NCI-H510A treated with DMSO at 0.1 percent for 48 hours (cell line): ENCODE measurements at regions not wholly inside any gene's neighbourhood (a gene's known extent, or its start where the extent isn't known, plus 50 kb on each side); places are given as distances from the start of the nearest gene placed in this dataset.

Experiments
- DNase-seq: peaks from one replicate; lab custom pipeline; 2025; lab: John Stamatoyannopoulos, UW

- no peak for DNase-seq
These were observed 102.7 kb upstream of the AGBL1 start for GRCh38 chr15:85976986-85977385.

DNA sequence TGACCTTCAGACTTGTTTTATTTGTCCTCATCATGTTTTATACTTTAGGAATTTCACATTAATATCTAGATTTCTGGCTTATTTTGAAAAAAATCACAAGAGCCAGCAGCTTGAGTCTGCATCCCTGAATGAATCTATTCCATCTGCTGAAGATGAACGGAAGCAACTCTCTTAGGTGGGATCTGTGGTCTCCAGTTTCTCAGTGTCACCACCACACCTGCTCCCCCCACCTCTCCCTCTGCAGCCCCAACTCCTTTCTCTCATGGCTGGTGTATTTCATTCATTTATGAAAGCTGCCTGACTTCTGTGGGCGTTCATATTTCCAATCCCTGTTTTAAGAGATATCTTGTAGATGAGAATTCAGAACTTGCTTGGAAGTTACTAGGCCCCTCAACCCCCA, 102.1 kb upstream of the AGBL1 start:
- DNase-seq = no peak

DNA sequence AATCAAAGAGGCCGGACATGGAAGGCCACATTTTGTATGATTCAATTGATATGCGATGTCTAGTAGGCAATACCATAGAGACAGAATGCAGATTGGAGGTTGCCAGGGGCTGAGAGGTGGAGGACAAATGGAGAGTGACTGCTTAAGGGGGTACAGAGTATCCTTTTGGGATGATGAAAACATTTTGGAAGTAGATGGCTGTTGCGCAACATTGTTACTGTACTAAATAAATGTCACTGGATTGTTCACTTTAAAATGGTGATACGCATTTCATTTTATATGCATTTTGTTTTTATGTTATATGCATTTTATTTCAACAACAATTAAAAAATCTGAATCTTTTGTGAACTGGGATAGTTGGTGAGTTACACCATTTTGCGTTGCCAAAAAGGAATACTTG, 99.7 kb upstream of the AGBL1 start:
- DNase-seq = no peak

DNA sequence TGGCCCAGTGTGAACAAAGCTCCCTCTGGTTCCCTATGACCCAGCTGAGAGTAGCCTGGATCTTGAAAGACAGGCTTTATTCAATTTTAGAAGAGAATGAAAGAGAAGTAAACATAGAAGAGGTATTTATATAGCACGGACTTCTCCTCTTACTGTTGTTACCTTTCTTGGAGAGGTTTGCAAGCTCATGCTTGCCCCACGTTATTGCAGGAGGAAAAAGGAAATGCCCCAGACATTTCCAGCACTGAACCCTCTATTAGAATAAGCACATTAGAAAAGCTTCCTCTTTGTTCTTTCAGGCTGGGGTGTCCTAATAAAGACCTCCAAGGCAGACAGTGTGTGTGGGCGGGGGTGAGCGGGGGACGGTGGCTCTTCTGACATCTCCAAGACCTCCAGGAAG, 98.7 kb upstream of the AGBL1 start:
- DNase-seq = no peak

- DNase-seq = no peak
These were observed 95.4 kb upstream of the AGBL1 start for GRCh38 chr15:85984241-85984640.

DNA sequence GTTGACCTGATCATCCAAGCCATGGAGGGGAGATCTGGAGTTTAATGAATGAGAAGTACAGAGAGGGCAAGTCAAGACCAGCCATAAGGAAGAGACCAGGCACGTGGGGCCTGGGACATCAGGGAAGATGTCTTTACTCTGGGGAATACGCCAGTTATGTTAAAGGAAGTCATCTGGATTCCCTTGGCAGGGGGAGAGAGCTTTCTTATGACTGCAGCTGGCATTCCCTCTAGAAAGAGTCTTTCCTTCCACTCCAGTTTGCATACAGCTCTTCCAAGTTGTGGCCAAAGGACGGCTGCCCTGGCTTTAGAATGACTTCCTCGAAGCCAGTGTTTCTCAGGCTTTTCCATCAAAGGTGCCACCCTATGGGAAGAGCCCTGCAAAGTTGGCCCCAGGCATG, 93.6 kb upstream of the AGBL1 start:
- no peak for DNase-seq

- DNase-seq = no peak
These were observed 92.9 kb upstream of the AGBL1 start for GRCh38 chr15:85986741-85987140.

GRCh38 chr15:85988741-85989140, 90.9 kb upstream of the AGBL1 start:
- DNase-seq = no peak

- no peak for DNase-seq
These were observed 87.4 kb upstream of the AGBL1 start for GRCh38 chr15:85992224-85992623.

DNA sequence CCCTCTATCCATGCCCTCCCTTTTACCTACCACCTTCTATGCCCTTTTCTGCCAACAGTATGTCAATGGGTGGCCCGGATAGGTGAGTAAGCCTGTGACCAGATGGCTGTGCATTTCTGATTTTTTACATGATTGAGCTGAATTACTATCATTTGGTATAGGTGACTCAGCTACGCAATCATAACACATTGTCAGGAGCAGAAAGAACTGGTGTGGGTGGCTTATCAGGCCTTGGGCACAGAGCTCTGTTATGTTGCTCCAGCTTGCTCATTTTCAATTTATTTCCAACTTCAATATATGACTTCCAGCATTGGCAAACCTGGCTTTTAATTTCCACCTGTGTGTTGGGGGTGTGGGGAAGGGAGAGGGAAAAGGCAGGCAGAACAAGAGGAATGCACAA, 86.6 kb upstream of the AGBL1 start:
- DNase-seq = no peak

- DNase-seq = no peak
These were observed 82.1 kb upstream of the AGBL1 start for GRCh38 chr15:85997618-85998017.

- no peak for DNase-seq
These were observed 80.0 kb upstream of the AGBL1 start for GRCh38 chr15:85999658-86000057.

DNA sequence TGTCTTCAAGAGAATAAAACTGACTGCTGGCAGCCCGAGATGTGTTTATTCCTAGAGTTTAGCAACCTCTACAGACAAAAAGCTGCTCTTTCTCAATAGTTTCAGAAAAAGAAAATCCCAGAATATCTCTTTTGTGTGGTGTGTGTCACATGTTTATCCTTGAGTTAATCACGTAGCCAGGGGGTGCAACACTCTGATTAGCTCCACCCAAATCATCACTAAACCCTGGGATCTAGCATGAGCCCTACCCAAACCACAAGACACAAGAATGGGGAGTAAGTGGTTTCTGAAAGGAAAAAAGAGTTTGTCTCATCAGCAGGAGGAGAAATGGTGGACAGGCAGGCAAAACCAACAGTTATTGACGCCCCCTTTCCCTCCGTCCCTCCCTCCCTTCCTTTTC, 78.5 kb upstream of the AGBL1 start:
- DNase-seq = no peak

GRCh38 chr15:86002444-86002843, 77.2 kb upstream of the AGBL1 start:
- DNase-seq = no peak

DNA sequence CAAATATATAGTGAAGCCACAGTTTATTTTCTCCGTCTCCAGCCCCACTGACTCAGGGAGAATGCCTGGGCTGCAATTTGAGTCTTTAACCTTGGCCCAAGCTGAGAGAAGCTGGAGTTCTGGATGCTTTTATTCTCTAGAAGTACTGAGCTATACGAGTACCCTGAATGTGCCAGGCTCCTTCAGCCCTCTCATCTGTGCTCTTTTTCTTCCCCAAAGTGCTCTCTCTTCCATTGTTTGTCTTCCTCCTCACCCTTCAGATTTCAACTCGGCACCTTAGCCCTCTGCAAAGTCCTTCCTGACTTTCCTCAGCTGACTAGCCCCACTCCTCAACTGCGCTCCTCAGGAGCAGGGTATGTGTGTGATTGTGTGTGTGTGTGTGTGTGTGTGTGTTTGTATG, 75.6 kb upstream of the AGBL1 start:
- no peak for DNase-seq

DNA sequence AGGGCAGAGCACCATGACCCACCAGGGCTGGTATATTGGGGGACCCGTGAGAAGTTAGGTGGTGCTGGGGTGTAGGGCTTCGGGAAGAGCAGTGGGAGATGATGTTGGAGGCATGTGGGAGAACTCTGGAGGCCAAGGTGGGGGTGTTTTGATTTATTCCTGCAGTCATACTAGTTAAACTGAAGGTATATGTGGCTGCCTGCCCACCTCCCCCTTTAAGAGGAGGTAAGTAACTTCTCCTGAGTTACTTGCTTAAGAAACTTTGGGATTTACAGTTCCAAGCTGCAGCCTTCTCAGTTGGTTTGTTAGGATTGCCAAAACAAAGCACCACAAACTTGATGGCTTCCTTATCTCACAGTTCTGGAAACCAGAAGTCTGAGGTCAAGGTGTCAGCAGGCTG, 73.1 kb upstream of the AGBL1 start:
- DNase-seq = no peak

- no peak for DNase-seq
These were observed 69.9 kb upstream of the AGBL1 start for GRCh38 chr15:86009727-86010126.

GRCh38 chr15:86010398-86010797, 69.3 kb upstream of the AGBL1 start:
- DNase-seq = no peak

- no peak for DNase-seq
These were observed 68.8 kb upstream of the AGBL1 start for GRCh38 chr15:86010891-86011290.

- no peak for DNase-seq
These were observed 65.7 kb upstream of the AGBL1 start for GRCh38 chr15:86014016-86014415.

GRCh38 chr15:86016750-86017149, 62.9 kb upstream of the AGBL1 start:
- DNase-seq = no peak

GRCh38 chr15:86018679-86019078, 61.0 kb upstream of the AGBL1 start:
- DNase-seq = no peak

GRCh38 chr15:86021281-86022264, 58.1 kb upstream of the AGBL1 start:
- no peak for DNase-seq

GRCh38 chr15:86028961-86029360, 50.7 kb upstream of the AGBL1 start:
- DNase-seq = no peak
